ENCODE measurements at regions not wholly inside any gene's neighbourhood (a gene's known extent, or its start where the extent isn't known, plus 50 kb on each side); places are given as distances from the start of the nearest gene placed in this dataset.
"Not testable (repeated sequence)": the region's sequence is repeated elsewhere in the genome, so short reads cannot be mapped to it uniquely, and the experiment has no call there.

DNA sequence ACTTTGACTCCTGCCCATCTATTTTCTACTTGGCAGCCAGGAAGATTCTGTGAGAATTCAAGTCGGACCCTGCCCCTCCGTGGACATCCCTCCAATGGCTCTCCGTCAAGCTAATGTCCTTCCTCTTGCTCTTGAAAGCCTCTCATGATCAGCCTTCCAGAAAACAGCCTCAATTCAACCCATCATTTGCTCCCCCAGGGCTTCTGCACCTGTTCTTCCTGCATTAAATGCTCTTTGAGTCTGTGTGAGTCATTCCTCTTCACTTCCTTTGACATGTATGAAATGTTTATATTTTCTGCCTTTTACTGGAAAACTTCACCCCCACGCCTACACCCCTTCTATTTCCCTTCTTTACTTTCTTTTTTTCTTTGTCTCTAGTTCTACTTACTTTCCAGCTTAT, 734.1 kb upstream of the ZP4 start:
- no peak for DNase-seq

DNA sequence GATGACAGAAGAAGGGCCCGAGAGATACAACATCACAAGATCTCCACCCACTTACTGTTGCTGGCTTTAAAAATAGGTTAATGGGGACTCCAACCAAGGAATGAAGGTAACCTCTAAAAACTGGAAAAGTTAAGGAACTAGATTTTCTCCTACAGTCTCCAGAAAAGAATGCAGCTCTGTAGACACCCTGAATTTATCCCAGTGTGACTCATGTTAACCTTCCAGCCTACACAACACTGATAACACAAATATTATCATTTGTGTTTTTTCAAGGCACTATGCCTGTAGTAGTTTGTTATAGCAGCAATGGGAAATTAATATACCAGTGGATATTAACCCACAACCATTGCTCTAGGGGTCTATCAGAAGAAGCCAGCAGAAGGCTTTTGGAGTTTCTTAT, 730.7 kb upstream of the ZP4 start:
- DNase-seq = no peak

DNA sequence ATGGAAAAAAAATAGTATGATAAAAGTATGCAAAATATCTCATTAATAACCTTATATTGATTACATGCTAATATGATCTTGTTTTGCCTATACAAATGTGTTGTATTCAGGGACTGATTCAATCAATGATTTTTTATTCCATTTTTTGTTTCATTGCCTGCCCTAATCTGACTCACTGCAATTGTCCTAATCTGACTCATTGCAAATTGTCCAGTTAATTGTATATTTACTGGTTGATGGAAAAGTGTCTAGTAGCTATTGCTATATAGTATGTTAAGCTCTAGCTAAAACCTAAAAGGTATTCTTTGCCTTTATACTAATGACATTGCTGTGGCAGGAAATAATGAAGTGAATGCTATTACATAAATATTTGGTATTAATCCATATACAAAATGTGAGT, 728.9 kb upstream of the ZP4 start:
- DNase-seq = no peak

- no peak for DNase-seq
Measured at GRCh38 chr1:238611406-238611805, 720.7 kb upstream of the ZP4 start.

GRCh38 chr1:238608144-238608543, 717.4 kb upstream of the ZP4 start:
- DNase-seq = no peak

DNA sequence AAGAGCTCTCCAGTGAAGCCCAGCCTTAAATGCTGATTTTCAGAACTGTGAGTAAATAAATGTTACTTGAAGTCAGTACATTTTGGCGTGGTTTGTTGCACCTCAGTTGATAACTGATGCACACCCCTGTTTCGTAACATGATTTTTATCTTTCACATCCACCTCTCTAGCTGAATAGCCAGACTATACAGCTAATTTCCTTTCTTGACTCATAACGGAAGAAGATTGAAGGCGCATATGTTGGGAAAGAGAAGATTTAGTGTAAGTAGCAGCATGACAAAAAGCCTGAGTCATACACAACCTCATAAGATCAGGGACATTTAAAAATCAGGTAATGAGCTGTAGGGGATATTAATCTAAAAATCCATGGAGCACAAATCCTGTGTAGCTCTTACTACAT, 716.2 kb upstream of the ZP4 start:
- no peak for DNase-seq

- DNase-seq = no peak
Measured at GRCh38 chr1:238606457-238606856, 715.7 kb upstream of the ZP4 start.

DNA sequence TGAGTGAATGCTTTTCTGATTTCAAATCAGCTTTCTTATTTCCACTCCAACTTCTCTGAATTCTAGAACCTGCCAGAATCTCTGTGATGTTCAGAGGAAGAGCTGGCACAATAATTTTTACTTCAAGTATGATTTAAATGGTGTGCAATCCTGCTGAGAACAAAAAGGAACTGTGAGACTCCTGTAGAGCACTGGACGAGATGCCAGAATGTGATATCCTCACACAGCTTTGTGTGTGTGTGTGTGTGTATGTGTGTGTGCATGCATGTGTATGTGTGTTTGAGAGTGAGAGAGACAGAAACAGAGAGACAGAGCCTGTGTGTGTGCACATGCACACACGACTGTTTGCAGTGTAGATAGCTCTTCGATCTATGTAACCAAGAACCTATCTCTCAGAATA, 713.6 kb upstream of the ZP4 start:
- DNase-seq = no peak

- DNase-seq = not testable (repeated sequence)
Measured at GRCh38 chr1:238601604-238602003, 710.9 kb upstream of the ZP4 start.

DNA sequence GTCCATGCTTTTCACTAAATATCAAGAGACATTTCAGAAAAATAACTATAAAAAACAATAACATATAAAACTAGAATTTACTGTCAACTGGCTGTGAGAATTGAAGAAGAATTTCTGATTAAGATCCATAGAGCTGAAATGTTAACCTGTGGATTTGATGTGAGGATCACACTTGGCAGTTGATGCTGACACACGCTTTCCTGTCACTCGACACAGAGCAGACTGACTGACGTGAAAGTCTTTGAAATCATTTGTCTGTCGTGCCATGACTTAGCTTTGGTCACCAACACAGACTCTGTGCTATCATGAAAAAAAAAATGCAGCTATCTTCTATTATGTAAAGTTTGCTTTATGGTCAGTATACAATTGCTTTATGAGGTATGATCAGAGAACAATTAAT, 706.0 kb upstream of the ZP4 start:
- DNase-seq = no peak

GRCh38 chr1:238592621-238593020, 701.9 kb upstream of the ZP4 start:
- no peak for DNase-seq

DNA sequence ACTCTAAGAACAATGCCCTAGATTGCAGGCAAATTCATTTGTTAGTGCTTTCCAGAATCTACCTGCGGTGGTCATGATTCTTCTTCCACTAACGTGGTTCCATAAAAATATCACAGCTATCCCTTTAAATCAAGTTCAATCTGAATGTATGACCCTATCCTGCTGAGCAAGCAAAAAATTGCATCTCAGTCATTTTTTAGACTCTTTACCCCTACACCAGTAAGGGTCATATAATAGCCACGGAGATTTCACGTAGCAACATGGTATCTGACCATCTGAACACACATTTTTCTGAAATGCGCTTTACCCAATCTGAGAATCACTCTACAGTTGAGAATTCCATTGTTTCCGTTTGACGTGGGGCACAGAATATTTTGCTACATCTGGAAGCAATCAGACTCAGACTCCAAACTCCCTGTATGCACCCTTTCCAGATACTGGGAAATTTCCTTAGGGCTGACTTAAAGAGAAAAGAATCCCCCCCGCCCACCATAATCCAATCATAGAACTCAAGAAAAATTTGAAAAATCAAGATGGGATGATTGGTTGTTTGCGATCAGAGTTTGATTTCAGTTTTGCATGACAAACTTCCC, 699.2 kb upstream of the ZP4 start:
- DNase-seq = no peak

DNA sequence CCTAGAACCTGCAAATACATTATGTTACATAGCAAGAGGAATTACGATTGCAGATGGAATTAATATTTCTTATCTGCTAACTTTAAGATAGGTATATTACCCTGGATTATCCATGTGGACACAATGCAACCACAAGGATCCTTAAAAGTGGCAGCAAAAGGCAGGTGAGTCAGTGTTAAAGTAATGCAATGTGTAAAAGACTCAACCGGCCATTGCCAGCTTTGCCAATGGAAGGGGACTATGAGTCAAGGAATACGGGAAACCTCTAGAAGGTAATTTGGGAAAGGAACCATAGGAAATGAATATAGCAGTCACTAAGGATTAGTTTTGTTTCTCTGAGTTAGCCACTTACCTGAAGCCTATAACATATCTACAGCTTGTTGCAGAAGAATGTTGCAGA, 692.1 kb upstream of the ZP4 start:
- no peak for DNase-seq

DNA sequence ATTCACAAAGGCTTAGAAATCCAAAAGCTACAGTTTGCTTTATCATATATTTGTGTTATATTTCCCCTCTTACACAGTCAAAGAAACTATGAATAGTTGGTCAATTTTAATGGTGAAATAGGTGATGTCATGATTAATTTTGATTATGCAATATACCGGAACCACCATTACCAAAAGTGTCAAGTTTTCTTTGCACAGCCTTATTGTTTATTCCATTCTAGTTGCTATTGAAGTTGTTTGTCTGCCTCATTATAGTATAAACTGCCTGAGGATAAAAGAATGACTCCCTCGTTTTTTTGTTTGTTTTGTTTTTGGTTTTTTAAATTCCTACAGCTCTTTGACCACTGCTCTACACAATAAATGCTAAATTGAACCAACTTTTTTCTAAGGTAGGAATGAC, 690.6 kb upstream of the ZP4 start:
- DNase-seq = no peak

- no peak for DNase-seq
Measured at GRCh38 chr1:238568735-238569134, 678.0 kb upstream of the ZP4 start.

GRCh38 chr1:238562341-238562740, 671.6 kb upstream of the ZP4 start:
- no peak for DNase-seq

DNA sequence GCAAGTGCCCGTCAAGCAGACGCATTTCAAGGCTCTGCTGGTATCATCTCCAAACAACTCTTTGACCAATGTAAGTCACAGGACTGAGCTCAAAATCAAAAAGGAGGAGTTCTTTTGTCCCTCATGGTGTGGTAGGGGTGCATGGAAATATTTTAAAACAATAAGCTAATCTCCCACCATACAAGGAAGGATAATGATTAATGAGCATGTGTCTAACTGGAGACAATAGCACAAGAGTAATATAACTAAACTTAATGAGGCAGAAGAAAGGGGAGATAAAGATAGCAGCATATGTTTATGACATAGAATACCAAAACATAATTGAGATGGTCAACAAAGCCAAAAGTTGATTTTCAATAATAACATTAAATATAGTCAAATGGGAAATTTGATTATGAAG, 668.0 kb upstream of the ZP4 start:
- no peak for DNase-seq

GRCh38 chr1:238558156-238558555, 667.4 kb upstream of the ZP4 start:
- no peak for DNase-seq

DNA sequence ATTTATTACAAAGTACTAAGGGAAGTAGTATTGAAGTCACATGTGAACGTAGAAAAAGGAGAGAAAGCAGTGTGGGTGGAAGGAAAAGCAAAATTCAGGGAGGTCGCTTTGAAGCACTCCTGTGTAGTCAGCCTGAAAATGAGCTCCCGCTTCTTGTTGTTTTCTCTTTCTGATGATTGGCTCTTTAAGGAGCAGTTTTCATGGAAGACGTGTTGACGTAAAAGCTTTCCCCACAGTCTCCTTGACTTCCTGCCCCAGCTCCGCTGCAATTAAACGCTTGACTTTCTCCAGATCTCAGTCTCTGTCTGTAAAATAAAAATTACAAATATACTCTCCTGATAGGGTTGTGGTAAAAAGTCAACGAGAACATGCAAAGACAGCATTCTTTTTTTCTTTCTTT, 661.5 kb upstream of the ZP4 start:
- no peak for DNase-seq

DNA sequence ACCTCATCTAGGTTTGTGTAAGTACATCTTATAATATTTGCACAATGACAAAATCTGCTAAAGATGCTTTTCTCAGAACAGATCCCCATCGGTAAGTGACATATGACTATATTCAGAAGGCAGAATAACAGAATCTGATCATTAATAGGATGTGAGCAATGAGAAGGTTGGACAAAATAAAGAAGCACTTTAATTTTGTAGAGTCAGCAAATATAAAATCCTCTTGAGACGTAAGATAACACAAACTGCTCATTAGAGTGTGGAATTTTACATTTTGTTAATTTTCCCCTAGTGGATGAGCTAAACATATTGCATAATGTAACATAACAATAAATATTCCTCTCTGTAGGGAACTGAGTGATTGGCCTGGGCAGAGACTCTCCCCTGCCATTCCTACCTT, 658.4 kb upstream of the ZP4 start:
- no peak for DNase-seq

GRCh38 chr1:238546118-238546517, 655.4 kb upstream of the ZP4 start:
- DNase-seq = no peak

- no peak for DNase-seq
Measured at GRCh38 chr1:238537641-238538040, 646.9 kb upstream of the ZP4 start.

DNA sequence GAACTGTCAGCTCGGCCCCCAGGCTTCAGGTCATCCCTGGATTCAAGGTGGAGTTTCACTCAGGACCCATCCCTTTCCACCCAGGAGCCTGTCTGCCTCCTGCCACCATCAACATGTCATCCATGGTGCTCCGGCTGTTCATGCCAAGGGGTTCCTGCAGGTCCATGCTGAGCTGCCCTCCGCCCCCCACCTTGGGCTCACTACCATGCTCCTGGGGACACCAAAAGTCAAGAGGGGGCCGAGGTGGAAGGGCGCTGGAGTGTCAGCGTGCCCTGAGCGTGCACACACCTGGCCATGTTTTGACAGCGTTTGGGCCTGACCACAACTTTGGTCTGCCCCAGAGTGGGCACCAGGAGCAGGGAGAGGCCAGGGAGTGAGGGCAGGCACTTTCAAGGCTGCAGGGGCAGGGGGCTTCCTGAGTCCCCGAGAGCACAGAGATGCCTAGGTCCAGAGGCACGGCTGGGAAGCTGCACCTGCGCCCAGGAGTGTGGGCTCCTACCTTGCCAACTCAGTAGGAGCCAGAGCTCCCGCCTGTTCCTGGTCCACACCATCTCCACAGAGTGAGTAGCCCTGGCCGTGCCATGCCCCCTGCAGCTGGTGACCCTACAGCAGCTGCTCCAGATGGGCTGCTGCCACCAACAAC, 639.6 kb upstream of the ZP4 start:
- DNase-seq = no peak

- DNase-seq = no peak
Measured at GRCh38 chr1:238517711-238518110, 627.0 kb upstream of the ZP4 start.

DNA sequence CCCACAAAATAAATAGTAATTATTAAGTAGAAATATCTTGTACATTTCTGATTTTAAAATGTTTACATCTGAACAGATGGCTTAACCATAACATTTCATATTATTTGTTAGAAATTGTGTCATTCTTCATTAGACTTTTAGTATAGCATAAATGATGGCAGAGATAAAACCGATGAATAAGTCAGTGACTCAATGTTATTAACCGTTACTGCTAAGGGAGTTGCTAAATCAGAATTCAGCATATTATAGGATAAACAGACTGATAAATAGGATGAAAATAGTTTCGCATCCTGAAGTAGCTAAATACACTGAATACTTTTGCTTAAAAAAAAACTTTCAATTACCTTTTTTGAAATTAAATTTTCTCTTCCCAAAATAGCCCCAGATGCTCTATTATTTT, 610.6 kb upstream of the ZP4 start:
- DNase-seq = no peak

All from activated CD4-positive, alpha-beta T cell treated with anti-CD3 and anti-CD28 coated beads for 4 hours (primary cell).